ENCODE measurements at regions not wholly inside any gene's neighbourhood (a gene's known extent, or its start where the extent isn't known, plus 50 kb on each side); places are given as distances from the start of the nearest gene placed in this dataset.

GRCh38 chr12:85422762-85423161 lies 142.7 kb downstream of the ALX1 start:
- no peak for TF ChIP-seq TAF1 (IDR thresholded peaks at IDR 0.05; ENCODE audit: borderline replicate concordance, low read depth, low read length)
- TF ChIP-seq POLR2AphosphoS5 (IDR thresholded peaks at IDR 0.05; ENCODE audit: low read depth, low read length), result no peak

All from GM12892 (cell line).